Right lobe of liver (tissue), 6 donors: ENCODE measurements at regions not wholly inside any gene's neighbourhood (a gene's known extent, or its start where the extent isn't known, plus 50 kb on each side); places are given as distances from the start of the nearest gene placed in this dataset.

Experiments used
- ATAC-seq, 4 donors: fragments of 200-7000 bp; cut with Tn5 transposase; one replicate each; pipeline ENCODE4 v1.9.1; 2020; ENCODE audit warnings: mild to moderate bottlenecking in 4 of 4, moderate library complexity in 4 of 4
- DNase-seq, 3 donors: peaks; one replicate each; pipeline ENCODE4 v3.0.0-alpha.2; 2020
- H3K27ac ChIP-seq, 3 donors: fragments of 200-600 bp; one replicate each; pipeline ENCODE4 v1.8.0; 2022
- H3K27me3 ChIP-seq, 2 donors: fragments of 200-600 bp; one replicate each; pipeline ENCODE4 v1.8.0; 2022
- H3K36me3 ChIP-seq, 4 donors: fragments of 200-600 bp; sonication (generic) in 1 of 4; one replicate each; pipeline versions ENCODE4 v1.5.1 to v1.8.0; 2017 to 2022; ENCODE audit warnings: control low read depth in 1 of 4
- H3K4me1 ChIP-seq, 4 donors: fragments of 200-600 bp; sonication (generic) in 1 of 4; one replicate each; pipeline versions ENCODE4 v1.5.1 to v1.8.0; 2017 to 2022; ENCODE audit warnings: control low read depth in 1 of 4
- H3K4me3 ChIP-seq, 3 donors: fragments of 200-600 bp; one replicate each; pipeline ENCODE4 v1.8.0; 2022
- H3K9me3 ChIP-seq, 4 donors: fragments of 200-600 bp; sonication (generic) in 1 of 4; one replicate each; pipeline versions ENCODE4 v1.5.1 to v1.8.0; 2017 to 2022; ENCODE audit warnings: control low read depth in 1 of 4
- CTCF ChIP-seq, 4 donors: fragments of 200-600 bp in 3 of 4; fragments of 450-650 bp in 1 of 4; IDR thresholded peaks; one replicate each; pipeline versions ENCODE4 v1.5.1 to v1.8.0; 2016 to 2022; ENCODE audit warnings: antibody characterized with exemption in 4 of 4, mild to moderate bottlenecking in 2 of 4
- POLR2A ChIP-seq: fragments of 450-650 bp; IDR thresholded peaks from one replicate; pipeline ENCODE4 v1.6.1; 2017; ENCODE audit warnings: antibody characterized with exemption, mild to moderate bottlenecking
- WGBS: methylation state at CpG from one replicate; pipeline ENCODE4 v1.1.6; 2018; ENCODE audit warnings: low coverage, low lambda C conversion rate; ENCODE audit not compliant: insufficient coverage; ENCODE audit errors: missing lambda C conversion rate; 5-methylcytosine and 5-hydroxymethylcytosine counted together
- intact Hi-C, 2 donors: fragments of 100-400 bp; cut with DNase I; formaldehyde crosslinking; loops; one replicate each; pipeline versions ENCODE4 v1.11.2 to v1.14.1; 2022
- donor health status: DM: no; HTN: yes; CAD: no.
- donor health status: DM: no; HTN: no; CAD: no.
- donor health status: DM: no; HTN: no; CAD: no.
- donor health status: DM: no; HTN: yes; CAD: no.
- donor health status: DM: no; HTN: yes; CAD: no.

- TF ChIP-seq POLR2A = no peak
- no peak for TF ChIP-seq CTCF (IDR thresholded peaks at IDR 0.05)
- Histone ChIP-seq H3K36me3 (no peaks in the 10 kb centered on the region), H3K27ac (no peak overlapping the region), H3K27me3 (no peaks in the 10 kb centered on the region), H3K4me1 (no peaks in the 10 kb centered on the region), H3K4me3 (no peak overlapping the region), H3K9me3 (no peaks in the 10 kb centered on the region)
- DNase-seq = no peak
- WGBS = 44% methylated on average over 3 of the region's 5 CpGs
- intact Hi-C loops = no loop called here
- no peak for ATAC-seq
Measured at GRCh38 chr15:46778876-46779275, 938.4 kb upstream of the SEMA6D start.

- H3K27me3 ChIP-seq = no peaks in the 10 kb centered on the region
- H3K27ac ChIP-seq = no peak overlapping the region
- H3K4me1 ChIP-seq = no peaks in the 10 kb centered on the region
- WGBS = 34% methylated on average over 5 of the region's 5 CpGs
- no peak for ATAC-seq
- no peaks in the 10 kb centered on the region for H3K36me3 ChIP-seq
- intact Hi-C loops = no loop called here
- TF ChIP-seq CTCF (IDR thresholded peaks at IDR 0.05) = no peak
- H3K9me3 ChIP-seq = no peaks in the 10 kb centered on the region
- no peak overlapping the region for H3K4me3 ChIP-seq
- no peak for DNase-seq
Measured at GRCh38 chr15:46786590-46787285, 930.6 kb upstream of the SEMA6D start.

GRCh38 chr15:46795685-46796084 is 921.6 kb upstream of the SEMA6D start:
- no peaks in the 10 kb centered on the region for H3K36me3 ChIP-seq
- H3K9me3 ChIP-seq = no peaks in the 10 kb centered on the region
- no peaks in the 10 kb centered on the region for H3K4me1 ChIP-seq
- no peaks in the 10 kb centered on the region for H3K27me3 ChIP-seq
- no peak for DNase-seq
- no peak for TF ChIP-seq POLR2A
- TF ChIP-seq CTCF (IDR thresholded peaks at IDR 0.05) = no peak
- H3K27ac ChIP-seq = no peak overlapping the region
- no peak overlapping the region for H3K4me3 ChIP-seq
- 40% methylated on average over 3 of the region's 3 CpGs for WGBS
- intact Hi-C loops = no loop called here
- ATAC-seq = no peak

- no peaks in the 10 kb centered on the region for H3K27me3 ChIP-seq
- H3K27ac ChIP-seq = no peak overlapping the region
- DNase-seq (no peak), ATAC-seq (no peak)
- intact Hi-C loops = no loop called here
- WGBS = 14% methylated on average over 1 of the region's 1 CpG
- TF ChIP-seq POLR2A = no peak
- TF ChIP-seq CTCF (IDR thresholded peaks at IDR 0.05) = no peak
- H3K9me3 ChIP-seq = no peaks in the 10 kb centered on the region
- no peaks in the 10 kb centered on the region for H3K36me3 ChIP-seq
- H3K4me1 ChIP-seq = no peaks in the 10 kb centered on the region
- no peak overlapping the region for H3K4me3 ChIP-seq
Measured at GRCh38 chr15:46808834-46809233, 908.5 kb upstream of the SEMA6D start.

GRCh38 chr15:46815240-46815639 is 902.1 kb upstream of the SEMA6D start:
- no peak overlapping the region for H3K4me3 ChIP-seq
- intact Hi-C loops = no loop called here
- H3K36me3 ChIP-seq = no peaks in the 10 kb centered on the region
- H3K27me3 ChIP-seq = no peaks in the 10 kb centered on the region
- TF ChIP-seq POLR2A = no peak
- no peak for TF ChIP-seq CTCF (IDR thresholded peaks at IDR 0.05)
- no peak overlapping the region for H3K27ac ChIP-seq
- ATAC-seq (no peak), DNase-seq (no peak)
- WGBS = 66% methylated on average over 4 of the region's 4 CpGs
- no peaks in the 10 kb centered on the region for H3K4me1 ChIP-seq
- no peaks in the 10 kb centered on the region for H3K9me3 ChIP-seq
